GM23338 (cell line): ENCODE measurements at regions not wholly inside any gene's neighbourhood (a gene's known extent, or its start where the extent isn't known, plus 50 kb on each side); places are given as distances from the start of the nearest gene placed in this dataset.

Experiments used
- CREB1 ChIP-seq: fragments of 250-450 bp; sonication (Bioruptor Pico); IDR thresholded peaks from 2 replicates; pipeline ENCODE4 v1.5.0; 2020; ENCODE audit warnings: low read depth, mild to moderate bottlenecking, moderate library complexity
- ZNF114 ChIP-seq: fragments of 250-450 bp; sonication (Bioruptor Pico); IDR thresholded peaks from 2 replicates; pipeline ENCODE4 v1.5.0; 2020; ENCODE audit warnings: mild to moderate bottlenecking, moderate library complexity
- TF ChIP-seq, protein P1 (sequence below), 2 experiments: fragments of 200-600 bp in 1 of 2; sonication (generic) in 1 of 2; conservative IDR thresholded peaks; 2 replicates each; pipeline versions ENCODE4 v1.5.1 to v1.6.1; 2016 to 2017; ENCODE audit warnings: antibody characterized with exemption in 2 of 2, low read depth in 2 of 2, mild to moderate bottlenecking in 2 of 2, moderate library complexity in 1 of 2

GRCh38 chr17:15049795-15050160 is 215.3 kb downstream of the PMP22 start:
- TF ChIP-seq, protein P1, sequence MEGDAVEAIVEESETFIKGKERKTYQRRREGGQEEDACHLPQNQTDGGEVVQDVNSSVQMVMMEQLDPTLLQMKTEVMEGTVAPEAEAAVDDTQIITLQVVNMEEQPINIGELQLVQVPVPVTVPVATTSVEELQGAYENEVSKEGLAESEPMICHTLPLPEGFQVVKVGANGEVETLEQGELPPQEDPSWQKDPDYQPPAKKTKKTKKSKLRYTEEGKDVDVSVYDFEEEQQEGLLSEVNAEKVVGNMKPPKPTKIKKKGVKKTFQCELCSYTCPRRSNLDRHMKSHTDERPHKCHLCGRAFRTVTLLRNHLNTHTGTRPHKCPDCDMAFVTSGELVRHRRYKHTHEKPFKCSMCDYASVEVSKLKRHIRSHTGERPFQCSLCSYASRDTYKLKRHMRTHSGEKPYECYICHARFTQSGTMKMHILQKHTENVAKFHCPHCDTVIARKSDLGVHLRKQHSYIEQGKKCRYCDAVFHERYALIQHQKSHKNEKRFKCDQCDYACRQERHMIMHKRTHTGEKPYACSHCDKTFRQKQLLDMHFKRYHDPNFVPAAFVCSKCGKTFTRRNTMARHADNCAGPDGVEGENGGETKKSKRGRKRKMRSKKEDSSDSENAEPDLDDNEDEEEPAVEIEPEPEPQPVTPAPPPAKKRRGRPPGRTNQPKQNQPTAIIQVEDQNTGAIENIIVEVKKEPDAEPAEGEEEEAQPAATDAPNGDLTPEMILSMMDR (conservative IDR thresholded peaks at IDR 0.05; ENCODE audit: low read depth in 2 of 2) = no peak
- TF ChIP-seq CREB1 (CRISPR knock-in tag) (no peak), ZNF114 (CRISPR knock-in tag) (no peak)
